ENCODE measurements at regions not wholly inside any gene's neighbourhood (a gene's known extent, or its start where the extent isn't known, plus 50 kb on each side); places are given as distances from the start of the nearest gene placed in this dataset.

GRCh38 chr1:157360023-157360390, 192.3 kb downstream of the FCRL5 start:
- no peak overlapping the region for H3K4me3 Mint-ChIP-seq (ENCODE audit: unreplicated experiment)
- no peak overlapping the region for H3K27ac Mint-ChIP-seq (ENCODE audit: unreplicated experiment)
- H3K4me1 Mint-ChIP-seq (ENCODE audit: unreplicated experiment) = no peaks in the 10 kb centered on the region
- H3K36me3 Mint-ChIP-seq (ENCODE audit: low read depth, unreplicated experiment) = no peaks in the 10 kb centered on the region
- peaks cover 2% of the 10 kb centered on the region for H3K27me3 Mint-ChIP-seq (ENCODE audit: unreplicated experiment)
- no peak for DNase-seq (ENCODE audit: low spot score)
- H3K9me3 Mint-ChIP-seq (ENCODE audit: unreplicated experiment) = no peaks in the 10 kb centered on the region
- TF ChIP-seq, protein P1, sequence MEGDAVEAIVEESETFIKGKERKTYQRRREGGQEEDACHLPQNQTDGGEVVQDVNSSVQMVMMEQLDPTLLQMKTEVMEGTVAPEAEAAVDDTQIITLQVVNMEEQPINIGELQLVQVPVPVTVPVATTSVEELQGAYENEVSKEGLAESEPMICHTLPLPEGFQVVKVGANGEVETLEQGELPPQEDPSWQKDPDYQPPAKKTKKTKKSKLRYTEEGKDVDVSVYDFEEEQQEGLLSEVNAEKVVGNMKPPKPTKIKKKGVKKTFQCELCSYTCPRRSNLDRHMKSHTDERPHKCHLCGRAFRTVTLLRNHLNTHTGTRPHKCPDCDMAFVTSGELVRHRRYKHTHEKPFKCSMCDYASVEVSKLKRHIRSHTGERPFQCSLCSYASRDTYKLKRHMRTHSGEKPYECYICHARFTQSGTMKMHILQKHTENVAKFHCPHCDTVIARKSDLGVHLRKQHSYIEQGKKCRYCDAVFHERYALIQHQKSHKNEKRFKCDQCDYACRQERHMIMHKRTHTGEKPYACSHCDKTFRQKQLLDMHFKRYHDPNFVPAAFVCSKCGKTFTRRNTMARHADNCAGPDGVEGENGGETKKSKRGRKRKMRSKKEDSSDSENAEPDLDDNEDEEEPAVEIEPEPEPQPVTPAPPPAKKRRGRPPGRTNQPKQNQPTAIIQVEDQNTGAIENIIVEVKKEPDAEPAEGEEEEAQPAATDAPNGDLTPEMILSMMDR (IDR thresholded peaks at IDR 0.05; ENCODE audit: unreplicated experiment) = no peak

GRCh38 chr1:157359314-157360022, 192.8 kb downstream of the FCRL5 start:
- Mint-ChIP-seq H3K27me3 (ENCODE audit: unreplicated experiment) (peaks cover 2% of the 10 kb centered on the region), H3K27ac (ENCODE audit: unreplicated experiment) (no peak overlapping the region), H3K36me3 (ENCODE audit: low read depth, unreplicated experiment) (no peaks in the 10 kb centered on the region), H3K4me3 (ENCODE audit: unreplicated experiment) (no peak overlapping the region), H3K9me3 (ENCODE audit: unreplicated experiment) (no peaks in the 10 kb centered on the region), H3K4me1 (ENCODE audit: unreplicated experiment) (no peaks in the 10 kb centered on the region)
- DNase-seq (ENCODE audit: low spot score) = no peak
- TF ChIP-seq, protein P1 (IDR thresholded peaks at IDR 0.05; ENCODE audit: unreplicated experiment) = no peak

DNA sequence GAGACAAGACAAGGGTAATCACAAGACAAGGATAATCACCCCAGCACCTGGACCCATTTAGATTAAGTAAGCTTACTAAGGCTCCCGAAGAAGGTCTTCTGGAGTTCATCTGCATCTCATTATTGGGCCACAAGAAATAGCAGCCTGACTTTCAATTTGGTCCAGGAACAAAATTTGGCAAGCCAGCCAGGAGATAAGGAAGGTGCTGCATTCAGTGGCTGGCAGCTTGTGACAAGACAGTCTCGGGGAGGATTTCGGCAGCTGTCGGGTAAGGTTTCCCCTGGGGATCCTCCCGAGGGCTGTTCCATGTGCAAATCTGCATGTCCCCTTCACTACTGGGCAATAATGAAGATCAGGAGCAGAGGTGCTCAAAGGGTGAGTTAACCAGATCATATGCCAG, 195.2 kb downstream of the FCRL5 start:
- Mint-ChIP-seq H3K27me3 (ENCODE audit: unreplicated experiment) (peaks cover 2% of the 10 kb centered on the region), H3K36me3 (ENCODE audit: low read depth, unreplicated experiment) (no peaks in the 10 kb centered on the region), H3K4me3 (ENCODE audit: unreplicated experiment) (no peak overlapping the region), H3K9me3 (ENCODE audit: unreplicated experiment) (no peaks in the 10 kb centered on the region), H3K27ac (ENCODE audit: unreplicated experiment) (no peak overlapping the region), H3K4me1 (ENCODE audit: unreplicated experiment) (no peaks in the 10 kb centered on the region)
- TF ChIP-seq, protein P1 (IDR thresholded peaks at IDR 0.05; ENCODE audit: unreplicated experiment) = no peak
- no peak for DNase-seq (ENCODE audit: low spot score)

GRCh38 chr1:157356601-157357000, 195.7 kb downstream of the FCRL5 start:
- H3K27ac Mint-ChIP-seq (ENCODE audit: unreplicated experiment) = no peak overlapping the region
- peaks cover 2% of the 10 kb centered on the region for H3K27me3 Mint-ChIP-seq (ENCODE audit: unreplicated experiment)
- H3K9me3 Mint-ChIP-seq (ENCODE audit: unreplicated experiment) = no peaks in the 10 kb centered on the region
- no peaks in the 10 kb centered on the region for H3K4me1 Mint-ChIP-seq (ENCODE audit: unreplicated experiment)
- H3K36me3 Mint-ChIP-seq (ENCODE audit: low read depth, unreplicated experiment) = no peaks in the 10 kb centered on the region
- no peak overlapping the region for H3K4me3 Mint-ChIP-seq (ENCODE audit: unreplicated experiment)
- TF ChIP-seq, protein P1 (IDR thresholded peaks at IDR 0.05; ENCODE audit: unreplicated experiment) = no peak
- no peak for DNase-seq (ENCODE audit: low spot score)

GRCh38 chr1:157353546-157353945, 198.8 kb downstream of the FCRL5 start:
- no peak for DNase-seq (ENCODE audit: low spot score)
- TF ChIP-seq, protein P1 (IDR thresholded peaks at IDR 0.05; ENCODE audit: unreplicated experiment) = no peak
- H3K4me3 Mint-ChIP-seq (ENCODE audit: unreplicated experiment) = no peak overlapping the region
- H3K27ac Mint-ChIP-seq (ENCODE audit: unreplicated experiment) = no peak overlapping the region
- H3K36me3 Mint-ChIP-seq (ENCODE audit: low read depth, unreplicated experiment) = no peaks in the 10 kb centered on the region
- no peaks in the 10 kb centered on the region for H3K4me1 Mint-ChIP-seq (ENCODE audit: unreplicated experiment)
- no peaks in the 10 kb centered on the region for H3K27me3 Mint-ChIP-seq (ENCODE audit: unreplicated experiment)
- H3K9me3 Mint-ChIP-seq (ENCODE audit: unreplicated experiment) = no peaks in the 10 kb centered on the region

Data from endothelial cell (in vitro differentiated cells).